Natural killer cell (primary cell): ENCODE measurements at regions not wholly inside any gene's neighbourhood (a gene's known extent, or its start where the extent isn't known, plus 50 kb on each side); places are given as distances from the start of the nearest gene placed in this dataset.

Experiments
- ATAC-seq, 3 donors: fragments of 150-1000 bp in 2 of 3; fragments of 200-7000 bp in 1 of 3; cut with Tn5 transposase; 1 replicate in 1 of 3; 2 replicates in 2 of 3; pipeline ENCODE4 v1.10.0; 2021; ENCODE audit warnings: mild to moderate bottlenecking in 2 of 3, moderate library complexity in 2 of 3
- DNase-seq, 2 donors: peaks; one replicate each; pipeline versions ENCODE4 v3.0.0 to v3.0.0-alpha.2; 2013 to 2021; ENCODE audit warnings: mixed read lengths in 1 of 2
- H3K27ac ChIP-seq: one replicate; pipeline ENCODE4 v1.5.1; 2013; ENCODE audit warnings: mild to moderate bottlenecking, low read length
- H3K27me3 ChIP-seq: one replicate; pipeline ENCODE4 v1.6.1; 2013; ENCODE audit warnings: low read length; ENCODE audit not compliant: control insufficient read depth, insufficient read depth
- H3K36me3 ChIP-seq: one replicate; pipeline ENCODE4 v1.6.1; 2013; ENCODE audit warnings: low read length; ENCODE audit not compliant: control insufficient read depth, insufficient read depth
- H3K4me1 ChIP-seq: one replicate; pipeline ENCODE4 v1.6.1; 2013; ENCODE audit warnings: low read length; ENCODE audit not compliant: control insufficient read depth, insufficient read depth
- H3K4me3 ChIP-seq: one replicate; pipeline ENCODE4 v1.5.1; 2013; ENCODE audit warnings: low read length
- H3K9me3 ChIP-seq: one replicate; pipeline ENCODE4 v1.6.1; 2013; ENCODE audit warnings: low read length; ENCODE audit not compliant: control insufficient read depth, insufficient read depth
- H3K27ac Mint-ChIP-seq, 2 donors: one replicate each; pipeline ENCODE4 v1.8.0; 2022; ENCODE audit warnings: mild to moderate bottlenecking in 2 of 2, mixed read lengths in 2 of 2, moderate library complexity in 1 of 2
- H3K27me3 Mint-ChIP-seq, 2 donors: one replicate each; pipeline ENCODE4 v1.8.0; 2022; ENCODE audit warnings: low read depth in 2 of 2, mixed read lengths in 2 of 2
- H3K36me3 Mint-ChIP-seq: one replicate; pipeline ENCODE4 v1.8.0; 2022; ENCODE audit warnings: mixed read lengths
- H3K4me1 Mint-ChIP-seq, 2 donors: one replicate each; pipeline ENCODE4 v1.8.0; 2022; ENCODE audit warnings: mixed read lengths in 2 of 2
- H3K4me3 Mint-ChIP-seq: one replicate; pipeline ENCODE4 v1.8.0; 2022; ENCODE audit warnings: mild to moderate bottlenecking, moderate library complexity, mixed read lengths
- H3K9me3 Mint-ChIP-seq, 2 donors: one replicate each; pipeline ENCODE4 v1.8.0; 2022; ENCODE audit warnings: mixed read lengths in 2 of 2
- WGBS: methylation state at CpG from one replicate; pipeline ENCODE4 v1.1.7; 2013; ENCODE audit warnings: missing lambda C conversion rate; ENCODE audit not compliant: insufficient coverage; 5-methylcytosine and 5-hydroxymethylcytosine counted together
- intact Hi-C: fragments of 100-400 bp; cut with micrococcal nuclease; formaldehyde crosslinking; loops from one replicate; pipeline ENCODE4 v1.14.2; 2022
- TF ChIP-seq, protein P1 (sequence below): fragments of 200-600 bp; IDR thresholded peaks from one replicate; pipeline ENCODE4 v1.8.0; 2022; ENCODE audit warnings: antibody characterized with exemption

DNA sequence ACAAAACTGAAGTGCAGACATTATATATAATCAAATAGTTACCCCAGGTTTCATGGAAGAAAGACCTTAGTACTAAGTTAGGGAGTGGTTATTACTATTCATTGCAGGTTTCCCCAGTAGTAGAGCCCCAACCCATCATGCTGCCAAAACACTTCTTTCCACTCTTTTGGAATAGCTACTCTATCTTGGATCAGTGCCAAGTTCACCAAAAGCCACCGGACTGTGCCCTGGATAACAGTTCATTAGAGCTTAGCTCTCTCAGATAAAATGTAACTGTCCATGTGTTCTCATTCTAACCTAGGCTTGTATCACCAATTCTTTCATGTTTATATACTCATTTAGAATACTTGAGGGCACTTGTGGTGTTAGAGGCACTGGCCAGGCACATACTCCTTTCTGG, 540.1 kb upstream of the C16orf82 start:
- H3K4me1 ChIP-seq, result no peaks in the 10 kb centered on the region
- TF ChIP-seq, protein P1, sequence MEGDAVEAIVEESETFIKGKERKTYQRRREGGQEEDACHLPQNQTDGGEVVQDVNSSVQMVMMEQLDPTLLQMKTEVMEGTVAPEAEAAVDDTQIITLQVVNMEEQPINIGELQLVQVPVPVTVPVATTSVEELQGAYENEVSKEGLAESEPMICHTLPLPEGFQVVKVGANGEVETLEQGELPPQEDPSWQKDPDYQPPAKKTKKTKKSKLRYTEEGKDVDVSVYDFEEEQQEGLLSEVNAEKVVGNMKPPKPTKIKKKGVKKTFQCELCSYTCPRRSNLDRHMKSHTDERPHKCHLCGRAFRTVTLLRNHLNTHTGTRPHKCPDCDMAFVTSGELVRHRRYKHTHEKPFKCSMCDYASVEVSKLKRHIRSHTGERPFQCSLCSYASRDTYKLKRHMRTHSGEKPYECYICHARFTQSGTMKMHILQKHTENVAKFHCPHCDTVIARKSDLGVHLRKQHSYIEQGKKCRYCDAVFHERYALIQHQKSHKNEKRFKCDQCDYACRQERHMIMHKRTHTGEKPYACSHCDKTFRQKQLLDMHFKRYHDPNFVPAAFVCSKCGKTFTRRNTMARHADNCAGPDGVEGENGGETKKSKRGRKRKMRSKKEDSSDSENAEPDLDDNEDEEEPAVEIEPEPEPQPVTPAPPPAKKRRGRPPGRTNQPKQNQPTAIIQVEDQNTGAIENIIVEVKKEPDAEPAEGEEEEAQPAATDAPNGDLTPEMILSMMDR, result no peak
- H3K4me3 Mint-ChIP-seq, result no peak overlapping the region
- H3K36me3 ChIP-seq, result no peaks in the 10 kb centered on the region
- no peaks in the 10 kb centered on the region for H3K9me3 ChIP-seq
- 95% methylated on average over 1 of the region's 1 CpG for WGBS
- no peak overlapping the region for H3K27ac Mint-ChIP-seq
- DNase-seq (no peak), ATAC-seq (no peak)
- no peak overlapping the region for H3K27ac ChIP-seq
- no peaks in the 10 kb centered on the region for H3K4me1 Mint-ChIP-seq
- H3K27me3 ChIP-seq, result no peaks in the 10 kb centered on the region
- no peaks in the 10 kb centered on the region for H3K36me3 Mint-ChIP-seq
- H3K9me3 Mint-ChIP-seq, result peaks cover 0 to 3% of the 10 kb centered on the region in 2 donors
- intact Hi-C loops, result no loop called here
- no peak overlapping the region for H3K4me3 ChIP-seq
- peaks cover 0 to 7% of the 10 kb centered on the region in 2 donors for H3K27me3 Mint-ChIP-seq

DNA sequence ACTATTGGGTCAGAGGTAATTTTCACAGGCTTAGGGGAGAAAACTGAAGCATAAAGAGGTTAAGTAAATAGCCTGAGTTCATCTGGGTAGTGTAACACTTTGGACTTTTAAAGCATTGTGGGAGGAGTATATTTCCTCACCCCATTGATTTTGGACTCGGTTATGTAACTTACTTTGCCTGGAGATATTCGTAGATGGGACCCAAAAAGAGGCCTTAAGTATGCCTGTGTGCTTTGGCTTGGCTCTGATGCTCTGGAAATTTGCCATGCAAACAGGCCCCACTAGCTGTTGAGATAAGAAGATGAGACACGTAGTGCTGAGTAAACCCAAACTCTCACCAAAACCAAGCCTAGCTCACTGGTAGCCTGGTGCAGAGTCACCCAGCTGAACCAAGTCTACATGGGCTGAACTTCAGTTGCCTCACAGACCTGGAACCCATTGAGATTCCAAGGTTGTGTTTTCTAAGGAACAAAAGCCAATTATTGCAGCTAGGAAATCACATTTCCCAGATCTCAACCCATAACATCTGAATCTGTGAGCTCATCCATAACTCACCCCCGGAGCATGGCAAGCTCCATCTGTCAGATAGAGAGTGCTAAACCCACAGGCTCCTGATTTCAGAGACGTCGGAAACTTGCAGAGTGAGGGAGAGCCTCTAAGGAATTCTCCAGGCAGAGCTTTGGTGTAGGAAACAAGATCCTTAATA, 536.0 kb upstream of the C16orf82 start:
- no peaks in the 10 kb centered on the region for H3K36me3 Mint-ChIP-seq
- no peaks in the 10 kb centered on the region for H3K27me3 ChIP-seq
- H3K4me3 ChIP-seq, result no peak overlapping the region
- H3K4me1 ChIP-seq, result no peaks in the 10 kb centered on the region
- DNase-seq (no peak), ATAC-seq (no peak)
- peaks cover 7 to 26% of the 10 kb centered on the region in 2 donors for H3K27me3 Mint-ChIP-seq
- H3K27ac Mint-ChIP-seq, result no peak overlapping the region
- H3K9me3 ChIP-seq, result no peaks in the 10 kb centered on the region
- no peaks in the 10 kb centered on the region for H3K36me3 ChIP-seq
- no peaks in the 10 kb centered on the region for H3K4me1 Mint-ChIP-seq
- H3K27ac ChIP-seq, result no peak overlapping the region
- TF ChIP-seq, protein P1, result no peak
- H3K9me3 Mint-ChIP-seq, result peaks cover 0 to 3% of the 10 kb centered on the region in 2 donors
- H3K4me3 Mint-ChIP-seq, result no peak overlapping the region
- 84% methylated on average over 6 of the region's 6 CpGs for WGBS
- intact Hi-C loops, result no loop called here

DNA sequence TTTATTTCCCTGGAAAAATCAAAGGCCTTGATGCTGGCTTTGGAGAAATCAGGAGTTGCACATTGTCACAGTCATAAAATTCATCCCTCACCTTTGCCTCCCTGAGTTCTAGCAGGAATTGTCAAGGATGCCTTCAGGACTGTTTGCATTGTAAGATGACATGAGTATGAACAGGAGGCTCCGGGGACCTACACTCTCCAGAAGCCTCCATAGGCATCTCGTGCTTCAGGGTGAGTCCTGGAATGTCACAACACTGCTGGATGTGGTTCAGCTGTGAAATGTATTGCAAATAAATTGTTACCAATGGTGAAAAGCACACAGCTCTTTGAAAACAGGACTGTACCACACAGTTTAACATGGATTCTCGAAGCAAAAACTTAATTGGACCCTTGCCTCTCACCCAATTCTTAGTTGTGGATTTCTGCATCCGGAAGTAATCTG, 535.4 kb upstream of the C16orf82 start:
- H3K4me3 Mint-ChIP-seq, result no peak overlapping the region
- no peak for ATAC-seq
- no peaks in the 10 kb centered on the region for H3K36me3 Mint-ChIP-seq
- no peaks in the 10 kb centered on the region for H3K4me1 ChIP-seq
- H3K27ac Mint-ChIP-seq, result no peak overlapping the region
- H3K4me3 ChIP-seq, result no peak overlapping the region
- no peaks in the 10 kb centered on the region for H3K4me1 Mint-ChIP-seq
- intact Hi-C loops, result no loop called here
- H3K9me3 ChIP-seq, result no peaks in the 10 kb centered on the region
- no peaks in the 10 kb centered on the region for H3K27me3 ChIP-seq
- H3K36me3 ChIP-seq, result no peaks in the 10 kb centered on the region
- H3K27me3 Mint-ChIP-seq, result peaks cover 4 to 26% of the 10 kb centered on the region in 2 donors
- H3K27ac ChIP-seq, result no peak overlapping the region
- TF ChIP-seq, protein P1, result no peak
- WGBS, result 89% methylated on average over 4 of the region's 4 CpGs
- no peaks in the 10 kb centered on the region for H3K9me3 Mint-ChIP-seq
- no peak for DNase-seq

DNA sequence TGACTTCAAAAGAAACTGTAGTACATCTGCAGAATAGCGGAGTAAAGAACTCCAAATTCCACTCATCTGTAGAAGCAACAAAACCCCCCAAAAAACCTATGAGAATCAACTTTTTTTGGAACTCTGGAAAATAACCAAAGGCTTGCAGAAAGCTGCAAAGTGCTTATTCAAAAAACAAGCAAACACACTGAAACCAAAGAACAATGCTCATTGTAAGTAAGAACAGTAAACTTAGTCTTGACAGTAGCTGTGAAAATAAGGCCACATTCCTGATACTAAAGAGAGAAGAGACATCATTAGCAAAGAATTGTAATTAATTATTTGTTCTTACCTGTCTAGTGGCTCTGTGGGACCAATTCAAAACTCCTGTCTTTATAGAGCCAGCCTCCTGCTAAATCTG, 534.3 kb upstream of the C16orf82 start:
- ATAC-seq (no peak), DNase-seq (no peak)
- Mint-ChIP-seq H3K4me1 (no peaks in the 10 kb centered on the region), H3K9me3 (no peaks in the 10 kb centered on the region), H3K4me3 (no peak overlapping the region), H3K27ac (no peak overlapping the region), H3K36me3 (no peaks in the 10 kb centered on the region), H3K27me3 (peaks cover 3 to 26% of the 10 kb centered on the region in 2 donors)
- intact Hi-C loops, result no loop called here
- Histone ChIP-seq H3K36me3 (no peaks in the 10 kb centered on the region), H3K4me1 (no peaks in the 10 kb centered on the region), H3K27me3 (no peaks in the 10 kb centered on the region), H3K27ac (no peak overlapping the region), H3K9me3 (no peaks in the 10 kb centered on the region), H3K4me3 (no peak overlapping the region)
- TF ChIP-seq, protein P1, result no peak
- 55% methylated on average over 1 of the region's 1 CpG for WGBS
